ENCODE measurements at regions not wholly inside any gene's neighbourhood (a gene's known extent, or its start where the extent isn't known, plus 50 kb on each side); places are given as distances from the start of the nearest gene placed in this dataset.

DNA sequence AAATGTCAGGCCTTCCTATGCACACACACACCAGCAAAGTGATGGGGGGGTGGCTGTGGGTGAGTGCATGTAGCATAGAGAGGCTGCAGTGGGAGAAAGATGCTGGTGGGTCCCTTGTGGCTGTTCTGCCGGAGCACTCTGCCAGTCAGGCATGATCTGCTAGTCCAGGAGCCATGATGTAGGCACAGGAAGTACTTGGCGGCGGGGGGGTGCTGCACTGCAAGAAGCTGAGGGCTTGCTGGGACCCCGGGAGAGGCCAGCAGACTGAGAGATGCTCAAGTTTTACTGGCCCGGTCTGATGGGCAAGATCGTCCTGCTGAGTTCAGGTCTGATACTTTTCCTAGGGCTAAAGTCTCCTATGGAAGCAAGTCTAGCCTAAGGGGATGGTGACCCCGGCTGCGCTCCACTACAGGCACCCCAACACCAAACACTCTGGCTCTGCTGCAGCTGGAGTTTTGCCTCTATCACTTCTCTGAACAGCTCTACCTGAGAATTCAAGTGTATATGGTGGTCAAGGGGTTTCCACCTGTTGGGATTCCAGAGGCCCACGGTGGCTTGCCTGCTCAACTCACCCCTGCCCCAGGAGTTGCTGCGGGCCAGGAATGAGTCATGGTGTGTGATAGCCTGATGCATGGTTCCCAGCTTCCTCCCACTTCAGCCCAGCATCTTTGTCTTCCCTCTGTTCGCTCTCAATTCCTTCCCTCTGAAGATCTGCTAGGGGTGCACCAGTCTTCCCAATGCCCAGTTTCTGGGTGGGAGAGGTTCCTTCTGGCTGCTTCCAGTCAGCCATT, 971.8 kb upstream of the ADGRB3 start:
- TF ChIP-seq TAF1 (IDR thresholded peaks at IDR 0.05; ENCODE audit: low read depth, low read length) = no peak
- TF ChIP-seq RFX5 (IDR thresholded peaks at IDR 0.05; ENCODE audit: borderline replicate concordance, low read depth, low read length) = no peak
- TF ChIP-seq EZH2 (IDR thresholded peaks at IDR 0.05; ENCODE audit: low read depth, low read length, severe bottlenecking) = no peak
- TF ChIP-seq POLR2AphosphoS5 (IDR thresholded peaks at IDR 0.05; ENCODE audit: low read depth, low read length) = no peak
- TF ChIP-seq GTF2F1 (IDR thresholded peaks at IDR 0.05; ENCODE audit: borderline replicate concordance, low read depth, low read length) = no peak
- TF ChIP-seq, protein P1, sequence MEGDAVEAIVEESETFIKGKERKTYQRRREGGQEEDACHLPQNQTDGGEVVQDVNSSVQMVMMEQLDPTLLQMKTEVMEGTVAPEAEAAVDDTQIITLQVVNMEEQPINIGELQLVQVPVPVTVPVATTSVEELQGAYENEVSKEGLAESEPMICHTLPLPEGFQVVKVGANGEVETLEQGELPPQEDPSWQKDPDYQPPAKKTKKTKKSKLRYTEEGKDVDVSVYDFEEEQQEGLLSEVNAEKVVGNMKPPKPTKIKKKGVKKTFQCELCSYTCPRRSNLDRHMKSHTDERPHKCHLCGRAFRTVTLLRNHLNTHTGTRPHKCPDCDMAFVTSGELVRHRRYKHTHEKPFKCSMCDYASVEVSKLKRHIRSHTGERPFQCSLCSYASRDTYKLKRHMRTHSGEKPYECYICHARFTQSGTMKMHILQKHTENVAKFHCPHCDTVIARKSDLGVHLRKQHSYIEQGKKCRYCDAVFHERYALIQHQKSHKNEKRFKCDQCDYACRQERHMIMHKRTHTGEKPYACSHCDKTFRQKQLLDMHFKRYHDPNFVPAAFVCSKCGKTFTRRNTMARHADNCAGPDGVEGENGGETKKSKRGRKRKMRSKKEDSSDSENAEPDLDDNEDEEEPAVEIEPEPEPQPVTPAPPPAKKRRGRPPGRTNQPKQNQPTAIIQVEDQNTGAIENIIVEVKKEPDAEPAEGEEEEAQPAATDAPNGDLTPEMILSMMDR (IDR thresholded peaks at IDR 0.05; ENCODE audit: control extremely low read depth in 1 of 3, insufficient read depth in 1 of 3, low read depth in 1 of 3, low read length in 3 of 3) = no peak
- TF ChIP-seq POLR2A (IDR thresholded peaks at IDR 0.05; ENCODE audit: control extremely low read depth in 1 of 2, low read depth in 2 of 2, low read length in 2 of 2) = no peak
- no peak for TF ChIP-seq EP300 (IDR thresholded peaks at IDR 0.05; ENCODE audit: borderline replicate concordance in 1 of 2, low read depth in 2 of 2, low read length in 2 of 2)

All from H1 (cell line).